Daoy (cell line): ENCODE measurements at regions not wholly inside any gene's neighbourhood (a gene's known extent, or its start where the extent isn't known, plus 50 kb on each side); places are given as distances from the start of the nearest gene placed in this dataset.

Experiments used
- DNase-seq: peaks from one replicate; pipeline ENCODE4 v3.0.0-alpha.2; 2015; ENCODE audit warnings: low read depth

DNA sequence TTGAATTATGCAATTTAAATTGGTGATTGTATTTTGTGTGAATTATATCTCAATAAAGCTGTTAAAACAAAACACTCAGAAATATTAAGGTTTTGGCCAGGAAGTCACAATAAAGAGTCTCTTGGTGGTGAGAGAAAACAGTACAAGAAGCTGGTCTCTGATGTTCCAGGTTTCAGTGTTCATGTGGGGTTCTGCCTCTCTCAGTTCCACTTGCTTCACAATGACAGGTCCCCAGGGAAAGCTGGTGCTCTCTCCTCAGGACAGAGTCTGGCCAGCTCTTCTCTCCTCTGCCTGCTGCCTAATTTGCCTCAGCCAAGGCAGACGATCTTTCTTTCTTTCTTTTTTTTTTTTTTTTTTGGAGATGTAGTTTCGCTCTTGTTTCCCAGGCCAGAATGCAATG, 342.9 kb upstream of the PLXNA2 start:
- DNase-seq = no peak

DNA sequence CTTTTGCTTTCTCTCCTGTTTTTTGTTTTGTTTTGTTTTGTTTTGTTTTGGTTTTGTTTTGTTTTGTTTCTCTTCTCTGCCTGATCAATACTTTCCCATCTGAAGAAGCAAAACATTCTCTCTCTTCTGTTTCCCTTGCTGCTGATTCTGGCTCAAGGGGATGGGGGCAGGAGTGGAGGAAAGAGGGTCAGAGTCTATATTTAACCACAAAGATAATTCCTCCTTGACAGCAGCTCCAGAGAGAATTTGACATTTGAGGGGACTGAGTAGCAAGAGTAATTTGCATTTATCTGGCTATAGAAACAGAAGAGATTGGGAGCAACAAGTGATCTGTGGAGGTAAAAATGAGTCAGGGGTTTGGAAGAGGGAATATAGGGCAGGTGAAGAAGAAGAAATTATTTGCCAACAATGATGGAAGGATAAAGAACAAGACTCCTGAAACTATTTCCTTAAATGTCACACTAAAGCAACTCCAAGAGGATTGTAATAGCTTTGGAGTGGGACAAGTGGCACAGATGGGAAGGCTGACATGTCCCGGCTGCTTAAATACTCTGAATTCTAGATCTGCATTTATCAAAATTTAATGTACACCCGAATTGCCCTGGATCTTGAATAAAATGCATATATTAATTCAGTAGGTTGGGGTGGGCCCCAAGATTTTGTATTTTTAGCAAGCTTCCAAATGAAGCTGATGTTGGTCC, 349.3 kb upstream of the PLXNA2 start:
- DNase-seq = no peak

DNA sequence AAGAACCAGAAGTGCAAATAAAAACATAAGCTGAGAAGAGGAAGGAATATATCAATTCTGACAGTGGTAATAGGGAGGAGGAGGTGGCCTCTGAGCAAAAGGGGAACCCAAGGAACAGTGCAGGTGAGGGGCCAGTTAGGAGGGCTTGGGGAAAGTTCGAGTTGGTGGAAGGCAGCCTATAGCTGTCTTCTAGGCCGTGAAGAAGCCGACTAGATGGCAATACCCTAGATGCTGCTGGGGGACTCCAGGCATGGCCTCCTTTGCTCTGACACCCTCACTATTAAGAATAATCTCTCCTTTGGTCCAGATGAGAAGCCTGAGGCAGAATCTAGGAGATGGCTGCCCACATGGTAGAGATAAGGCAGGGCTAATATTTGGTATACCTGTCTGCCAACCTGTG, 351.1 kb upstream of the PLXNA2 start:
- no peak for DNase-seq

DNA sequence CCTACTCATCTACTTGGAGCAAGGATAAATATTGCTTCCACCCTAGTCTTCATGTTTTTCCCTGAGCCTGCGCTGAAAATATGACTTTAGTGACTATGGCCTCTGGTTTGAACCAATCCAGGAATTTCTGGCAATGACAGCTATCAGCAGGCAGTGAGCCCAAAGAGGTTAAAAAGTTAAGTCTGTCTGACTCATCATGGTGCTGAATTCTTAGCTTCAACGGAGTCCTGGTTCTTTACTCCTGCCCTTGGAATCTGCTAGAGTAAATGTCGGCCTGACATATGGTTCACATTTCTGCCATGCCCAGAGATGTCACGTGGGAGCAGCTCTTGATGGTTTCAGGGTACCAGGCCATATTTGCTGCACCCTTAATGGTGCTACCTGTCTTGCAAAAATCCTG, 351.6 kb upstream of the PLXNA2 start:
- DNase-seq = peak; percentile 7

DNA sequence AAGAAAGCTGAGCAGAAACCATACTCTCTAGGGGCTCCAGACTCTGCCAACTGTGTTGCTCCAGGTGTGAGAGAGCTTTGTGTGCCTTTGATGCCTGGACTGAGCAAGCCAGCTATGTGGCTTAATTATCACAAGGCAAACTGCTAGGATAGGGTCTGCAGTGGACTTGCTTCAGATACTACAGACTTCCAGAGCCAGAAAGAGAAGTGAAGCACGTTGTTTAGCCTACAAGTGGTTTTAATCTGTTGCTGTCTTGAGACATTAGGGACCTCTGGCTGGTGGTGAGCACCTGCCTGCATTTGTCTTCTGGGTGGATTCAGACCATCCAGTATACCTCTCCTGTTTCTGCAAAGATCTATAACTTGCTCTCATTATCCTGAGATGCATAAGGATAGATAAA, 353.4 kb upstream of the PLXNA2 start:
- no peak for DNase-seq

DNA sequence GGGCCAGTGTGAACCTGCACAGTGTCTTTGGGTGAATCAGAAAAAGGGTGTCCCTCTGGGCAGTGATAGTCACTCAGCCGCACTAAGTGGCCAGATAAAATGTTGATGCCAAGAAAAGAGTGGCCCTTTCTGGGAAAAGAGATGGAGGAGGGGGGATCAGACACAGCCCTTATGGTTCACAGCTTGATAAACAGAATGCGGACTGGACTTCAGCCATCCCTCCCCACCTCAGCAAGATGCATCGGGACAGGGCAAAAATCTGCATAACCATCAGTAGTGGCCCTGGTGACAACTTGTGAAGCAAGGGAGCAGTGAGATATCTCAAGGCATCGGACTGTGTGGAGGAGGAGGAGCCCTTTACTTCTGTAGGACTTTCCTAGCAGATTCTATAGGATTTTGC, 353.8 kb upstream of the PLXNA2 start:
- no peak for DNase-seq

DNA sequence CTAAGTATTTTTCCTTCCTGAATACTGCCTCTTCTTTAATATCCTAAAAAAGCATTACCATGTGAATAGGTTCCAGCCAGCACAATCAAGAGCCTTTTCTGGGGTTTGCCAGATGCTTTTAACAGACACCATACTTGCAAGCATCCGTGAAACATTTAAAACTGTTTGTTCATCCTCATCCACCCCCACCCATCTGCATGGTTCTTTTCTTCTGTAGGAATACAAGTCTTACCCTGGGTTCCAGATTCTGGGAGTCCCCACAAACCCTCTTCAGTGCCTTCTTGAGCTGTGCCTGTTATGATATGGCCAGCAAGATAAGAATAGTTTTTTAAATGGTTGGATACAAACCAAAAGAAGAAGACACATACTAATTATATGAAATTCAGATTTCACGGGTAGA, 354.9 kb upstream of the PLXNA2 start:
- no peak for DNase-seq

DNA sequence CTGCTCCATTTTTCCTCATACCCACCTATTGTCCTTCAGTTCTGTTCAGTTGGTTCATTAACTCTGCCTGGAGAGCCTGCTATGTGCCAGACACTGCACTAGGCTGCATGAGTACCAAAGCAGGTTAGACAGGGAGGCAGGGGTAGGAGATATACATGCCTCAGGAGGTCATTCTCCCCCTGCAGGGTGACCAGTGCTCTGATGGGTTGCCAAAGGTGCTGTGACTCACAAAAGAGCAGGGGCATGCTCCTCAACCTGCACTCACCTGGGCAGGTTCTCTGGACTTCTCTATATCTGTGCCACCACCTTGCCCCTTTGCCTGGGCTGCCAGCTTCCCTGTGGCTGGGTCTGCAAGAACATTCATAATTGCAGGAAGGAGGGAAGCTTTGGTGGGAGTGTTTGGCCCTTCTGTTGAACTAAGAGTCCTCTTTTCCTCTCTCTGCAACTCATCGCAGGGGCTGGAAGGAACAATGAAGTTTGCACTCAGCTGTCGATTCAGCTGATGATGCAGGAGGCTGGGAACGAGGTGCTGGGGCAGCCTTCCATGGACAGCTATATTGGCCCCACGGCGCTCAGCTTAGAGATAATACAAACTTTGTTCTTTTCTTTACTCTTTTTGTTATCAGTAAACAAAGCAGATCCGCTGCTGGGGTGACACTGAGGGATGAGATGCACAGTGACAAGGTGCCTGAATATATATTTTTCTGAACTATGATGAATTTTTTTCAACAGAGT, 356.4 kb upstream of the PLXNA2 start:
- no peak for DNase-seq

DNA sequence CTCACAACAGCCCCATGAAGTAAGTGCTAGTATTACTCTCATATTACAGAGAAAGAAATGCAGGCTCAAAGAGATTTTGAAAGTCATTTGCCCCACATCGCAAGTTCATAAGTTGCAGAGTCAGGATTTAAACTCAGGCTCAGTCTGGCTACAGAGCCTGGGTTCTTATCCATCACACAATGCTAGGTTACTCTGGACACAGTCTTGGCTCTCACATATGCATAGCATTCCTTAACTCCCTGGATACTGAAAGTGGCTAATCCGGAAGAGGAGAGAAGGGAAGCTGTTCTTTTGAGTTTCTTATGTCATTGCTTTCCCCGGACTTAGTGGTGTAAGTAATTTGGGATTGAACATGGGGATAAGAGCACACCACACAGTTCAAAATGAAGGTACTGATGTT, 357.4 kb upstream of the PLXNA2 start:
- no peak for DNase-seq

DNA sequence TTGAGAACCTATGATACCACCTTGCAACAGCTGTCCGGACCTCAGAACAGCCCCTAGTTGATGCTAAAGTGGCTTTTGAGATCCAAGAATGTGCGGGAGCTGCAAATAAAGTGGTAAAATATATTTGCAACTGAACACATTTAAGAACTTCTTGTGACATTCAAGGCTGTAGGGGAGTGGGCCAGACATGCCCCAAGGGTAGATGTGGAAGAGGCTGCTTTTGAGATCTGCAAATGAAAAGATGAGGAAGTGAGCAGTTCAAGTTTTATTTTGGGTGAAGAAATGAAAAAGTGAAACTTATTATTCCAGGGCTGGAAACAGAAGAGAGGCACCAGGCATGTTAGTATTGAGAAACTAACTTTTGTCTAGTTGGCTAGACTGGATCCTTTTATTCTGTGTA, 359.5 kb upstream of the PLXNA2 start:
- DNase-seq = no peak

DNA sequence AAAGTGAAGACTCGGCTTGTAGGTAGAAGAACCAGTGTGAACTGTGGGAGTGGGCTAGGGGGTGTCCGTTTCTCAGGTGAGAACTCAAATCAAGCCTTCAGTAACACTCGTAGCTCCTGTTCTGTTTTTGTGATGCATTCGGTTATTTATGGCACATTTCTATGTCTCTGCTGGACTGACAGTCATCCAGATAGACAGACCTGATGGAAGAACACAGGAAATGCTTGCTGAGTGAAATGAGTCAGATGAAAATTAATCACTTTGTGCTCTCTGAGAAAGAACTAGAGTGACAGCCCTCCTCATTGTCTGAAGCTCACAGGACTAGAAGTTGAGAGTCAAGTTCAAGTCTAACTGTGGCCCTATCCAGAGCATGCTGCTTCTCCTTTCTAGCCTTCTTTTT, 360.1 kb upstream of the PLXNA2 start:
- no peak for DNase-seq

DNA sequence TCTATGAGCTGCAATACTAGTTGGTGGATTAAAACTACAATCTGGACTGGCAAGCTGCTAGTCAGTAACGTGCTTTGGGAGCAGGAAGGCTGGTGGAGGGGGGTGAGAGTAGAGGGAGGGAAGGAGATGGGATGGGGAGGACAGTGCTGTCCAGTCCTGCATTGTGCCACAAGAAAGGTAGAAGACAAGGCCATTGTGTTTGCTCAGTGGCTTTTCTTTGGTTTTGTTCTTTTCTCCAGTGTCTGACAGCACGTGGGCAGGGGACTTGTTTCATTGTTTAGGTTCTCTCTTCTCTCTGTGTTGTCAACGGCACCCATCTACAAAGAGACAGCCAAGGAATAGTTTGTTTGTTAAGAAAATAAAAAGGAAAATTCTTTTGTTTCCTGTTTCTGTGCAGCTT, 362.8 kb upstream of the PLXNA2 start:
- DNase-seq = no peak

DNA sequence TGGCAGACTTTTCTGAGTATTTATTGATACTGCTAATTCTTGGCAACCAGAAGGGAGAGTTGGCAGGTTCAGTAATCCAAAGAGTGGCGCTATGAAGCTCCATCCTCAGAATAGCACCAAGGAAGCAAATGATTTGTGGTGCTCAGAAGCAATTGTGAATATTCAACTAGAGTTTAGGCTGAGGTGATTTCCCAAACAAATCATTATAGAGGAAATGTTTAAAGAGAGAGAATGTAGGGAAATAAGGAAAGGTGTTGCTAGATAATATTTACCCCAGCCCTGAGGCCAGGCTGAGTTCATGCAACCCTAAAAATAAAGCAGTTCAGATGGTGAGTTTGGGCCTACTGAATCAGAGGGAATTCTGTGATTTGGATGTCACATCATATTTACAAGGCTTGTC, 363.4 kb upstream of the PLXNA2 start:
- DNase-seq = no peak

DNA sequence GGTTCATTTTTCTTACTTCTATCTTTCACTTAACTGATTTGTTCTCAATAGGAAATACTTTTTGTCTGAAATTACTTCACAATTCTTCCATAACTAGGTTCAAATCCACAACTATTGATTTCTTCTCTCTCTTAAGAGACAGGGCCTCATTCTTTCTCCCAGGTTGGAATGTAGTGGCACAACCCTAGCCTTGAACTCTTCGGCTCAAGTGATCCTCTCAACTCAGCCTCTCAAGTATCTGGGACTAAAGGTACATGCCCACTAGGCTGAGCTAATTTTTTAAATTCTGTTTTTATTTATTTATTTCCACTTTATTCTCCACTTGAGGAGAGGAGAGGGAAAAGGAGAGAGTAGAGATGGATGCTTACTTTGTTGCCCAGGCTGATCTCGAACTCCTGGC, 370.4 kb upstream of the PLXNA2 start:
- DNase-seq = no peak

DNA sequence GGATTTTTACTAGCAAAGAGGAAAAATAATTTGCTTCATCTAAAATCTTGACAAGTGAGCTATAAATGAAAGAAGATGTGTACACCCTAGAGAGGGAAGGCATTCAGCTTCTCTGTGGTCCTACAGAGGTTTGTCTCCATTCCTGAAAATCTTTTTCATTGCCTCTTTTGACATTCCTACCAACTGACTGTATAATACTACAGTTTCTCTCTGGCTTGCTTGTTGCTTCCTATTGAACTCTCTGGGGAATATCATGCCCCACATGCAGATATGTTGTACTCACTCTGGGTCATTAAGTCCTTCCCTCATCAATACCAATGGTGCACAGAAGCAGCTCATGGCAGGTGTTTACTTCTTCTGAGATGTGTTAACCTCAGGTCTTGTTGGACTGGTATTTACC, 371.2 kb upstream of the PLXNA2 start:
- no peak for DNase-seq

DNA sequence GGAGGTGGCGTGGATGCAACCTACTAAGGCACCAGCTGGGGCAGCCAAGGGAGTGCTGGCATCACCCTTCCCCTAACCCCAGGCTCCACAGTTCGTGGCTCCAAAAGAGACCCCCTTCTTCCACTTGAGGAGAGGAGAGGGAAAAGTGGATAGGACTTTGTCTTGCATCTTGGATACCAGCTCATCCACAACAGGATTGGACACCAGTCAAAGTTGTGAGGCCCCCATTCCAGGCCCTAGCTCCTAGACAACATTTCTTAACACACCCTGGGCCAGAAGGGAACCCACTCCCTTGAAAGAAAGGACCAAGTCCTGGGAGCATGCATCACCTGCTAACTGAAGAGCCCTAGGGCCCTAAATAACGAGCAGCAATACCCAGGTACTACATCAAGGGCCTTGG, 372.6 kb upstream of the PLXNA2 start:
- no peak for DNase-seq

DNA sequence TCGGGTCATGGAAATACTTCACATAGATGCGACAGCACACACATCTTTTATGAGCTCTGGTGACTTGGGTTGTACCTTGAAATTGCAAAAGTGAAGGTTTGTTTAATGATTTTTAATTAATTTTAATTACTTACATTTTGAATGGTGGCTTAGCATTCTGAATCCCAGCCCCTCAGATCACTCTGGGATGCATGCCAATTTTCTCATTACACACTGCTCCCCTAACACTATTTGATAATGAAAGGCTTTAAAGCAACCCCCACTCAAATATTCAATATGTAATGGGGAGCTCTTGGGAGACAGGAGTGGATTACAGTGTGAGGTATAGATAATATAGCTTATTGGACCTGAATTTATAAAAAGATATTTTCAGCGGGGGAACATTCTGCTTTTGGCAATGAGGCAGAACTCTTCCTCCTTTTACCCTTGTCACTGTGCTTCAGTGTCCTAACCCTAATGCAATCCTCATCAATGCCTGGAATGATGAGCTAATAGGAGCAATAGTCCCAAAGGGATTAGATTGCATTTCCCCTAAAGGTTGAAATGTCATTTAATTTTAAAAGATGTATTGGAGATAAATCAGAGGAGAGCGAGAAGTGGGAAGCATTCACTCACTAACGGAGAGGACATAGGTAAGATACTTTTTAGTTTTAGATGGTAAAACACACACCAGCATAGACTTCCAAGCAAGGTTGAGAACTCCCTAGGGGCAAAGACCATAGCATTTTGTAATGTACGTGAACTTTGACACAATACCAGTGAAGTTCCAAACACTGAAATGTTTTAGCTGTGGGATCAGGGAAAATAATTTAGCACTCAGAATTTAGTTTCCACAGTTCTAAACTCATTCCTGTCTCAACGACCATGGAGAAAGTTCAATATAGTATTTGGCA, 384.1 kb upstream of the PLXNA2 start:
- no peak for DNase-seq

DNA sequence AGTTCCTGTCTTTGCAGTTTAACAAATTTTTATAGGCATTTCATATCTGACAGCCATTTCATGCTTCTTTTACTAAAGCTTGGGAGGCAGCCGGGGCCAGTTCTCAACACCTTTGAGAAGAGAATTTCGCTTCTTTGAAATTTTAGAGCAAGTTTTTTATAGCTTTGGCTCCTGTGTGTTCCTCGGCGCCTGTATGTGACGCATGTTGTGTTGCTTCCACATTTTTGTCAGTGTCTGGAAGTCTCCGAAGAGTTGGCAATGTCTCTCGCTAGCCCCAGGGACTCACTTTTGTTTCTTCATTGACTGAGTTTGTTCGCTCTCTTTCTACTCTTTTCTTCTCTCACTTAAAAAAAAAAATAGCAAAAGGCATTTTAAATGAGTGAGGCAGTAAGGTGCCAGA, 386.9 kb upstream of the PLXNA2 start:
- DNase-seq = no peak

DNA sequence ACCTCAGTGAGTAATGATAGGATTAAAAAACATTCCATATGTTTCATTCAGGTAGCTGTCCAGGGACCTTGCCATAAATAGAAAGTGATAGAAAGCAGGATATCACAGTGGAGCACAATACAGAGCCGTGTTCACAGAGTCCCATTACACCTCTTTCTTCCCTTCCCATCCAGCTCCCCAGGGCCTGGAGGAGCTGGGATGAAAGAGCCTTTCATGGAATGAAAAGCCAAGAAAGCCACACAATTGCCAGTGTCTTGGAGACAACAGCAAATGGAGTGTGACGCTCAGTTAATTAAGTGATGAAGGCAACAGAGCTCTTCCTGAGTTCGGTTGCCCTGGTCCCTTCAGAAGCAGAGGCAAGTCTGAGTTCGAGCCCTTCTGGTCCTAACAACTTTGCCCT, 387.3 kb upstream of the PLXNA2 start:
- no peak for DNase-seq

DNA sequence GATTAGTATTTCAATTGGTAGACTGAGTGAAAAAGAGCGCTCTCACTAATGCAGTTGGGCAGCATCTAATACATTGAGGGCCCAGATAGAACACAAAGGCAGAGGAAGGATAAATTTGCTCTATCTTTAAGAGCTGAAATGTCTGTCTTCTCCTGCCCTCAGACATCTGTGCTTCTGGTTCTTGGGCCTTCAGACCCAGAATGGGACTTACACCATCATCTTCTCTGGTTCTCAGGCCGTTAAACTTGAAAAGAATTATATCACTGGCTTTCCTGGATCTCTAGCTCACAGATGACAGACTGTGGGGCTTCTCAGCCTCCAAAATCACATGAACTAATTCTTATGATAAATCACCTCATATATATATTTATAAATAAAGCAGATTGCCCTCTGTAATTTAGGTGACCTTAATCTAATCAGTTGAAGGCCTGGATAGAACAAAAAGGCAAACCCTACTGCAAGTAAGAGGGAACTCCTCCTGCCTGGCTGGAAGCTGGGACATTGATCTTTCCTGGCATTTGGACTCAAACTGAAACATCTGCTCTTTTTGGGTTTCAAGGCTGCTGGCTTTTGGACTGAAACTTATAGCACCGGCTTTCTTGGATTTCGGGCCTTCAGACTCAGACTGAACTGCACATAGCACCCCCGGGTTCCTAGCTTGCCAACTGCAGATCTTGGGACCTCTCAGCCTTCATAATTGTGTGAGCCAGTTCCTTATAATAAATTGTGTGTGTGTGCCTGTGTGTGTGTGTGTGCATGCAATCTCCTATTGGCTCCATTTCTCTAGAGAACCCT, 390.4 kb upstream of the PLXNA2 start:
- no peak for DNase-seq

DNA sequence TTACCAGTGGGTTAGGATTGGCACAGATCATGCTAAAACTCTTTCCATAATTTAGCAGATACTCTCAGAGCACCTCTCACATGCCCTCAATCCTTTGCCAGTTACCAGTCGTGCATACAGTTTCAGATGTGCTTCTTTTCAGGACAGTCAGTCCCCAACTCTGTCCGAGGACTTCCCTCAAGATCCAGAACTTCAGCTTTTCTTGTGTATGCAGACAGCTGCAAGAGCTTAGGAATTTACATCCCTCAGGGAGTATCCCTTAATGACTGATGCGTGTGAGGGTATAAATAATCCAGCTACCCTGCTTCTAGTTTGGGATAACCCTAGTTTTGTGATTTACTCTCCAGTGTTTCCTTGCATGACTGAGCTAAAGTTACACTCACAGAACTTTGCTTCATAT, 393.0 kb upstream of the PLXNA2 start:
- no peak for DNase-seq

DNA sequence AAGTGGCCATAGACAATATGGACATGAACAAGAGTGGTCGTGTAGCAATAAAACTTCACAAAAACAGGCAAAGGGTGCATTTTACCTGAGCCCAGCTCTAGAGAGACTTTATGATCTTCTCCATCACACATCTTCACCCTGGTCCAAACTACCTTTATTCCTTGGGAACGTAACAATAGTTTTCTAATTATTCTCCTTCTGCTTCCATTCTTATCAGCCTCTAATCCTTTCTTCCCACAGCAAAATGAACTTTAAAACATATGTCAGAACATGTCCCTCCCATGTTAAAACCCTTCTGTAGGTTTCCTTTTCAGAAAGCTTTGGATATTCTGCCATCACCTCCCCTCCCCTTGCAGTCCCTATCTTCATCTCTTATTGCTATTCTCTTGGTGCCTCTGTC, 395.2 kb upstream of the PLXNA2 start:
- no peak for DNase-seq
